GM12891 (cell line): ENCODE measurements at regions not wholly inside any gene's neighbourhood (a gene's known extent, or its start where the extent isn't known, plus 50 kb on each side); places are given as distances from the start of the nearest gene placed in this dataset.

Source experiments
- POLR2A ChIP-seq: IDR thresholded peaks from 2 replicates; pipeline ENCODE4 v1.6.1; 2011; ENCODE audit warnings: low read depth, low read length, control low read depth
- POLR2AphosphoS5 ChIP-seq: IDR thresholded peaks from 2 replicates; pipeline ENCODE4 v1.6.1; 2011; ENCODE audit warnings: low read depth, low read length, control low read depth
- POU2F2 ChIP-seq: IDR thresholded peaks from 2 replicates; pipeline ENCODE4 v1.6.1; 2011; ENCODE audit warnings: low read depth, mild to moderate bottlenecking, control low read depth, low read length, moderate library complexity
- SPI1 ChIP-seq: IDR thresholded peaks from 2 replicates; pipeline ENCODE4 v1.6.1; 2011; ENCODE audit warnings: low read depth, low read length, control low read depth
- TAF1 ChIP-seq: IDR thresholded peaks from 2 replicates; pipeline ENCODE4 v1.6.1; 2011; ENCODE audit warnings: low read depth, low read length, control low read depth

- TF ChIP-seq POLR2A (no peak), TAF1 (no peak), SPI1 (no peak), POLR2AphosphoS5 (no peak), POU2F2 (no peak)
Measured at GRCh38 chr4:38193236-38193863, 233.2 kb downstream of the PTTG2 start.
